ENCODE measurements at regions not wholly inside any gene's neighbourhood (a gene's known extent, or its start where the extent isn't known, plus 50 kb on each side); places are given as distances from the start of the nearest gene placed in this dataset.
"Not testable (repeated sequence)": the region's sequence is repeated elsewhere in the genome, so short reads cannot be mapped to it uniquely, and the experiment has no call there.

DNA sequence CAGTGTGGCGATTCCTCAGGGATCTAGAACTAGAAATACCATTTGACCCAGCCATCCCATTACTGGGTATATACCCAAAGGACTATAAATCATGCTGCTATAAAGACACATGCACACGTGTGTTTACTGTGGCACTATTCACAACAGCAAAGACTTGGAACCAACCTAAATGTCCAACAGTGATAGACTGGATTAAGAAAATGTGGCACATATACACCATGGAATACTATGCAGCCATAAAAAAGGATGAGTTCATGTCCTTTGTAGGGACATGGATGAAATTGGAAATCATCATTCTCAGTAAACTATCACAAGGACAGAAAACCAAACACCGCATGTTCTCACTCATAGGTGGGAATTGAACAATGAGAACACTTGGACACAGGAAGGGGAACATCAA is 107.9 kb upstream of the TSPAN8 start:
- not testable (repeated sequence) for TF ChIP-seq CTCF (conservative IDR thresholded peaks at IDR 0.05 in 1 of 2, IDR thresholded peaks at IDR 0.05 in 1 of 2; ENCODE audit: low read depth in 1 of 2, low read length in 2 of 2); EZH2 (IDR thresholded peaks at IDR 0.05; ENCODE audit: low read length, missing control alignments)

Measured in fibroblast of lung (primary cell).